HEK293 (cell line): ENCODE measurements at regions not wholly inside any gene's neighbourhood (a gene's known extent, or its start where the extent isn't known, plus 50 kb on each side); places are given as distances from the start of the nearest gene placed in this dataset.

Experiments
- GLI4 ChIP-seq: fragments of 450-650 bp; formaldehyde crosslinking; IDR thresholded peaks from 2 replicates; pipeline ENCODE4 v1.5.1; 2016; ENCODE audit warnings: missing biosample characterization, missing genetic modification characterization
- ZBTB7A ChIP-seq: fragments of 450-650 bp; formaldehyde crosslinking; IDR thresholded peaks from 2 replicates; pipeline ENCODE4 v1.5.1; 2016; ENCODE audit warnings: low read depth, missing biosample characterization, missing genetic modification characterization
- ZNF23 ChIP-seq: fragments of 450-650 bp; formaldehyde crosslinking; IDR thresholded peaks from 2 replicates; pipeline ENCODE4 v1.5.1; 2016; ENCODE audit warnings: missing biosample characterization, missing genetic modification characterization, borderline replicate concordance
- TF ChIP-seq, protein P1 (sequence below): fragments of 450-650 bp; formaldehyde crosslinking; IDR thresholded peaks from 2 replicates; pipeline ENCODE4 v1.5.1; 2016; ENCODE audit warnings: missing biosample characterization, missing genetic modification characterization

DNA sequence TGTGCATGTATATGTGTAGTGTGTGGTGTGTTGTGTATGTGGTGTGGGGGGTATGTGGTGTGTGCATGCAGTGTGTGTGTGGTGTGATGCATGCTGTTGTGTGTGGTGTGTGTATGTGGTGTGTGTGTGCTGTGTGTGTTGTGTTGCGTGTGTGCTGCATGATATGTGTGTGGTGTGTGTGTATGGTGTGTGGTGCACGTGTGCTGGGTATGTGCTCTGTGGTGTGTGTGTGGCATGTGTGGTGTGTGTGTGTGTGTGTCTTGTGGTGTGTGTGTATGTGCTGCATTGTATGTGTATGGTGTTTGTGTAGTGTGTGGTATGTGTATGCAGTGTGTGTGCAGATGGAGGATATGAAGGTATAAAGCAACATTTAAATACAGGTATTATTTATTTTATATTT is 50.5 kb upstream of the CKS2 start (continued):
- TF ChIP-seq, protein P1, sequence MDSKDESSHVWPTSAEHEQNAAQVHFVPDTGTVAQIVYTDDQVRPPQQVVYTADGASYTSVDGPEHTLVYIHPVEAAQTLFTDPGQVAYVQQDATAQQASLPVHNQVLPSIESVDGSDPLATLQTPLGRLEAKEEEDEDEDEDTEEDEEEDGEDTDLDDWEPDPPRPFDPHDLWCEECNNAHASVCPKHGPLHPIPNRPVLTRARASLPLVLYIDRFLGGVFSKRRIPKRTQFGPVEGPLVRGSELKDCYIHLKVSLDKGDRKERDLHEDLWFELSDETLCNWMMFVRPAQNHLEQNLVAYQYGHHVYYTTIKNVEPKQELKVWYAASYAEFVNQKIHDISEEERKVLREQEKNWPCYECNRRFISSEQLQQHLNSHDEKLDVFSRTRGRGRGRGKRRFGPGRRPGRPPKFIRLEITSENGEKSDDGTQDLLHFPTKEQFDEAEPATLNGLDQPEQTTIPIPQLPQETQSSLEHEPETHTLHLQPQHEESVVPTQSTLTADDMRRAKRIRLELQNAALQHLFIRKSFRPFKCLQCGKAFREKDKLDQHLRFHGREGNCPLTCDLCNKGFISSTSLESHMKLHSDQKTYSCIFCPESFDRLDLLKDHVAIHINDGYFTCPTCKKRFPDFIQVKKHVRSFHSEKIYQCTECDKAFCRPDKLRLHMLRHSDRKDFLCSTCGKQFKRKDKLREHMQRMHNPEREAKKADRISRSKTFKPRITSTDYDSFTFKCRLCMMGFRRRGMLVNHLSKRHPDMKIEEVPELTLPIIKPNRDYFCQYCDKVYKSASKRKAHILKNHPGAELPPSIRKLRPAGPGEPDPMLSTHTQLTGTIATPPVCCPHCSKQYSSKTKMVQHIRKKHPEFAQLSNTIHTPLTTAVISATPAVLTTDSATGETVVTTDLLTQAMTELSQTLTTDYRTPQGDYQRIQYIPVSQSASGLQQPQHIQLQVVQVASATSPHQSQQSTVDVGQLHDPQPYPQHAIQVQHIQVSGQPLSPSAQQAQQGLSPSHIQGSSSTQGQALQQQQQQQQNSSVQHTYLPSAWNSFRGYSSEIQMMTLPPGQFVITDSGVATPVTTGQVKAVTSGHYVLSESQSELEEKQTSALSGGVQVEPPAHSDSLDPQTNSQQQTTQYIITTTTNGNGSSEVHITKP (tag by site-specific recombination) = no peak
- TF ChIP-seq ZBTB7A (no peak), GLI4 (tag by site-specific recombination) (no peak), ZNF23 (no peak)
